Lower leg skin (tissue), 3 donors: ENCODE measurements at regions not wholly inside any gene's neighbourhood (a gene's known extent, or its start where the extent isn't known, plus 50 kb on each side); places are given as distances from the start of the nearest gene placed in this dataset.

ENCODE experiments used
- CTCF ChIP-seq, 3 donors: fragments of 450-650 bp; IDR thresholded peaks; one replicate each; pipeline ENCODE4 v1.5.1; 2016; ENCODE audit warnings: antibody characterized with exemption in 3 of 3, mild to moderate bottlenecking in 3 of 3, moderate library complexity in 2 of 3
- POLR2A ChIP-seq, 2 donors: fragments of 450-650 bp; IDR thresholded peaks; one replicate each; pipeline ENCODE4 v1.6.1; 2016 to 2017; ENCODE audit warnings: antibody characterized with exemption in 2 of 2, mild to moderate bottlenecking in 1 of 2, moderate library complexity in 1 of 2

- no peak for TF ChIP-seq CTCF (IDR thresholded peaks at IDR 0.05)
- no peak for TF ChIP-seq POLR2A (IDR thresholded peaks at IDR 0.05)
Observed at GRCh38 chr18:56042915-56043536, 455.0 kb upstream of the TCF4 start.
